ENCODE measurements at regions not wholly inside any gene's neighbourhood (a gene's known extent, or its start where the extent isn't known, plus 50 kb on each side); places are given as distances from the start of the nearest gene placed in this dataset.
A peak's percentile ranks its signal among the peaks of the same experiment; 100 is the strongest.

DNA sequence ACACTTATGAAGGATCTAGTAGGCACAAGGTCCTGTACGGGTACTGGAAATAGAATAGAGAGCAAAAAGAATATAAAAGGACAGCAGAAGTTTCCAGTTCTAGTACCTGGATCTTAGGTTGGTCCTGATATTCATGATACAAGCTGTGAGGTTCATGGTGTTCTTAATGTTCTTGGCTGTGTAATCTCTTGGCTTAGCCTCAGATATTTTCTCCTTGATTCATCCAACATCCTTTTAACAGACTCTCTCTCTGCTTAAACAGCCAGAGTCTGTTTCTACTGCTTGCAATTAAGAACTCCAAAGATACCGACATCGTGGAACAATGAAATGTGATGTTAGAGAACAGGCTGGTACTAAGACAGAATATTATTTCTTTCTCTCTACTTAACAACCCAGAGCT, 49.9 kb downstream of the CNTN3 start:
- H3K4me3 Mint-ChIP-seq = no peak overlapping the region
- H3K27ac Mint-ChIP-seq = no peak overlapping the region
- H3K36me3 Mint-ChIP-seq = no peaks in the 10 kb centered on the region
- H3K9me3 Mint-ChIP-seq = peaks cover 10% of the 10 kb centered on the region
- no peaks in the 10 kb centered on the region for H3K4me1 Mint-ChIP-seq
- H3K27me3 Mint-ChIP-seq = no peaks in the 10 kb centered on the region
- ATAC-seq = no peak

DNA sequence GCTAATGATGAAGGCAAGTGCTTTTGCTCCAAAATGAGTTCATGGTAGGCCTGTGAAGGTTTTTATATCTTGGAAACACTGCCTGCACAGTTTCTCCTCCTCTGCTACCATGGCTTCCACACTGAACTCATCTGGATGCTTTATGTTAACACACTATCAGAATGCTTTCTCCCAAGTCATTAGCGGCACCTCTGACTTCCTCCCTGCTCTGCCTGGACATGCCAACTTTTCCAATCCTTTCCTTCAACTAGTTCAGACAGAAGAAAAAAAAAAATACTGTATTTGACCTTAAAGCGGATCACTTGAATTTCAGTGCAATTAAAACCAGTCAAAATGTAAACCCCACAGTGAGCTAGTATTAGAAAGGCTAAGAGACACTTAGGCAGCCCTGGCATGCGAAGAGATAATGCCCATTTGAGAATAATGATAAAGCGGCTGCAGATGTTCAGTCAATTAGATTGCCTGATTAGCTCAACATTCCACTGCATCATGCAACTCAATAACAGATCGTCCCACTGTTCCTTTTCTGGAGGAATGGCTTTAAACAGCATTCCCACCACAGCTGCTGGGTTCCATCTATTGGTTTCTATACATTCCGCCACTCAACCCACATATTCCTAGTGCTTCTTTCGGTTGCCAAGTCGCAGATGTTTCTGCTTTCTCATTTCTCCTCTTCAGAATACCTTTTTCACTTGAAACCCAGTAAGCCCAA, 51.7 kb downstream of the CNTN3 start:
- Mint-ChIP-seq H3K27me3 (no peaks in the 10 kb centered on the region), H3K9me3 (peaks cover 10% of the 10 kb centered on the region), H3K27ac (no peak overlapping the region), H3K4me1 (no peaks in the 10 kb centered on the region), H3K4me3 (no peak overlapping the region), H3K36me3 (no peaks in the 10 kb centered on the region)
- no peak for ATAC-seq

DNA sequence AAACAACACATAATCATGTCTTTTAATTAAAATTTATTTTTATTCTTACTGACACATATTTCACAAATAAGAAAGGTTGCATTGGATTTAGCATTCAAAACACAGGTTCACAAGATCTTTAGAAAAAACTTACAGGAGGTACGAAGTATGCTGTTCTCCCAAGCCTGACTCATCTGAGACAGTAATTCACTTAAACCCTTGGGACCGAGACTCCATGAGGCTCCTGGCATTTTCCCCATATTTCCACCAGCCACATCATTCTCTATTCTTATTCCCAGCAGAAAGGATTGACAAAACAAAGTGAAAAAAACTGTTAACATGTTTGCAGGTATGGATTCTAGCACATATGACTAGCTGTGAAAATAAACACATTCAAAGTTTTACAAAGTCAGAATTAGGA, 52.6 kb downstream of the CNTN3 start:
- H3K27ac Mint-ChIP-seq = no peak overlapping the region
- H3K27me3 Mint-ChIP-seq = no peaks in the 10 kb centered on the region
- no peaks in the 10 kb centered on the region for H3K36me3 Mint-ChIP-seq
- H3K4me1 Mint-ChIP-seq = no peaks in the 10 kb centered on the region
- H3K4me3 Mint-ChIP-seq = no peak overlapping the region
- peaks cover 10% of the 10 kb centered on the region for H3K9me3 Mint-ChIP-seq
- no peak for ATAC-seq

DNA sequence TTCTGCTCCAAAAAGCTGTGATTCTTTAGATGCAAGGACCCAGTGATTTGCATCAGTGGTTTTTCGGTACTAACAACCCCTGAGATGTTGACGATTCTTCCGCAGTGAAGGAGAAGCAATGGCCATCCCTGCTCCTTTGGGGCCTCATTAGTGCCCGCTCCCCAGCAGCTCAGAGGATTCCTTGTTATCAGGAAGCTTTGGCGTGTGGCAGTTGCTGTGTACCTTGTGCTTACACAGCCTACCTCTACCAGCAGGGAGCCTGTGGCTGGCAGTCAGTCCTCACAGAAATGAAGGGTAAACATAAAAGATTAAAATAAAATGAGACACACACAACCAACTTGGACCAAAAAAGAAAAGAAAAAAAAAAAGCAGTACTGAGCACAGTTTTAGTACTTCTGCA, 55.2 kb downstream of the CNTN3 start:
- no peak for ATAC-seq
- no peaks in the 10 kb centered on the region for H3K27me3 Mint-ChIP-seq

DNA sequence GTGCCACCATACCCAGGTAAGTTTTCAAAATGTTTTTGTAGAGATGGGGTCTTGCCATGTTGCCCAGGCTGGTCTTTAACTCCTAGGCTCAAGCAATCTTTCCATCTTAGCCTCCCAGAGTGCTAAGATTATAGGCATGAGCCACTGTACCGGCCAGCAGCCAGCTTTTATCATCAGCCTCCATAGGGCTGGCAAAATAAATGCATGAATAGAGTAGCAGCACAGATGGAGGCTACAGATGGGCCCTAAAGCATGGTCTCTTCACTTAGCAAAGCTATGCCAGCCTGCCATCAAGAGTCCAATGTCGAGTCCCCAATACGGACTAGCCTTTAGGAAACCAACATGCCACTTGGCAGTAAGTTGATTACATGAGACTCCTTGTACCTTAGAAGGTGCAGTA, 63.8 kb downstream of the CNTN3 start:
- peaks cover 11% of the 10 kb centered on the region for H3K9me3 Mint-ChIP-seq

More for the DNA sequence above, 55.2 kb downstream of the CNTN3 start:
- H3K4me1 Mint-ChIP-seq = no peaks in the 10 kb centered on the region
- H3K27ac Mint-ChIP-seq = no peak overlapping the region
- H3K4me3 Mint-ChIP-seq = no peak overlapping the region
- no peaks in the 10 kb centered on the region for H3K36me3 Mint-ChIP-seq
- peaks cover 13% of the 10 kb centered on the region for H3K9me3 Mint-ChIP-seq

DNA sequence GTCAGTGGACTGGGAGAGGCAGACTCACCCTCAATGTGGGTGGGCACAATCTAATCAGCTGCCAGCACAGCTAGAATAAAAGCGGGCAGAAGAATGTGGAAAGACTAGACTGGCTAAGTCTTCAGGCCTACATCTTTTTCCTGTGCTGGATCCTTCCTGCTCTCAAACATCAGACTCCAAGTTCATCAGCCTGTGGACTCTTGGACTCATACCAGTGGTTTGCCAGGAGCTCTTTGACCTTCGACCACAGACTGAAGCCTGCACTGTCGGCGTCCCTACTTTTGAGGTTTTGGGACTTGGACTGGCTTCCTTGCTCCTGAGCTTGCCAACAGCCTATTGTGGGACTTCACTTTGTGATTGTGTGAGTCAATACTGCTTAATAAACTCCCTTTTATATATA, 68.0 kb downstream of the CNTN3 start:
- Mint-ChIP-seq H3K27ac (no peak overlapping the region), H3K36me3 (no peaks in the 10 kb centered on the region), H3K4me3 (no peak overlapping the region), H3K27me3 (no peaks in the 10 kb centered on the region), H3K9me3 (peaks cover 12% of the 10 kb centered on the region), H3K4me1 (no peaks in the 10 kb centered on the region)
- no peak for ATAC-seq

More for the DNA sequence above, 63.8 kb downstream of the CNTN3 start:
- Mint-ChIP-seq H3K4me3 (no peak overlapping the region), H3K36me3 (no peaks in the 10 kb centered on the region), H3K27me3 (no peaks in the 10 kb centered on the region), H3K27ac (no peak overlapping the region), H3K4me1 (no peaks in the 10 kb centered on the region)
- ATAC-seq = no peak

DNA sequence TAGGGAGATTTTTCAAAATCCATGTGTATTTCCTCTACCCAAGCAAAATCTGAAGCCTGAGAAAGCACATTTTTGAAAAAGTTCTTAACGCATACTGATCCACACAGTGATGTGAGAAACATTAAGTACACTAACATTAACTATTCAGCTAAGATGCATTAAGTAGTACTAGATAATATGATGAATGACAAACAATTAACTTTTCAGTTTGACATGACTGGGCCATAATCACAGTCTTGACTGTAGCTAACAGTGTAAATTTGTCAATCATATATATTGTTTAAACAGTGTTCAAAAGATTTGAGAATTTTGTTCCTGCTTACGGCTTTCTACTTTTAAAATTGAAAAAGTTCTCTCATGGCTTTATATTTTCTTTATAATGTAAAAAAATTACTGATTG, 72.0 kb downstream of the CNTN3 start:
- Mint-ChIP-seq H3K4me1 (no peaks in the 10 kb centered on the region), H3K4me3 (no peak overlapping the region), H3K27ac (no peak overlapping the region), H3K36me3 (no peaks in the 10 kb centered on the region), H3K27me3 (no peaks in the 10 kb centered on the region), H3K9me3 (peaks cover 5% of the 10 kb centered on the region)
- no peak for ATAC-seq

DNA sequence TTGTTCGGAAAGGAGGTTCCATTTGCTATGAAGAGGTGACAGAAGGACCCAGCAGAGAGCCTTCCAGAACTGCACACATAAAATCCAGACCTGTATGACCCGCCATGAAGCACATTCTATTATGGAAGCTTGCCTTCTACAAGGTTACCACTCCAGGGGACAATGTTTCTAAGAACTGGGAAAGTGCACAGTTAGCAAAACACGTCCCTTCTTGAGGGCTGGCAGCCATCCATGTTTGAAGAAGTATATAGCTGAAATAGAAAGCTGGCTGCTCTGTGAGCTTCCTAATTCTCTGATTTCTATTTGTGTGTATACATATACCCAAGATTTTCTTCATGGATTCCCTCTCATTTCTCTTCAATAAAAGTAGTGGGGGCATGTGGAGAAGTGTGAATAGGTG, 74.6 kb downstream of the CNTN3 start:
- H3K36me3 Mint-ChIP-seq = no peaks in the 10 kb centered on the region
- no peak overlapping the region for H3K4me3 Mint-ChIP-seq
- H3K27me3 Mint-ChIP-seq = no peaks in the 10 kb centered on the region
- ATAC-seq = no peak
- H3K4me1 Mint-ChIP-seq = no peaks in the 10 kb centered on the region
- peaks cover 5% of the 10 kb centered on the region for H3K9me3 Mint-ChIP-seq
- no peak overlapping the region for H3K27ac Mint-ChIP-seq

DNA sequence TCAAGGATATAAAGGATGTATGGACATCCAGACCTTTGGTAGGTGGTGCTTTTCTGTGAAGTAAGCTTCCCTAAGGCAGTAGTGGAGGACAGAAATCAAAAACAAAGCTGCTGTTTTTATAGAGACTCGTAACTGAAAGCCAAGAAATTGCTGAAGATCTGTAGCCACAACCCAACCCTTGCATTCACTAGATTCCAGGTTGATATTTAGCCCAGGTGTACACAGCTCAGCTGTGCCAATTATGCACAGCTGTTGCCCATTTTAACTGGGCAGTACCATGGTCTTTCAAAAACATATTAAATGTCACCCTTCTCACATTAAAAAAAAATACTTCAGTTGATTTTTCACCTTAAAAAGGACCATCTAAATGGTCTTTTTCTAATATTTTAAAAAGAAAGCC, 75.8 kb downstream of the CNTN3 start:
- Mint-ChIP-seq H3K9me3 (peaks cover 3% of the 10 kb centered on the region), H3K27ac (no peak overlapping the region), H3K4me1 (no peaks in the 10 kb centered on the region), H3K36me3 (no peaks in the 10 kb centered on the region), H3K4me3 (no peak overlapping the region), H3K27me3 (no peaks in the 10 kb centered on the region)
- ATAC-seq = no peak

DNA sequence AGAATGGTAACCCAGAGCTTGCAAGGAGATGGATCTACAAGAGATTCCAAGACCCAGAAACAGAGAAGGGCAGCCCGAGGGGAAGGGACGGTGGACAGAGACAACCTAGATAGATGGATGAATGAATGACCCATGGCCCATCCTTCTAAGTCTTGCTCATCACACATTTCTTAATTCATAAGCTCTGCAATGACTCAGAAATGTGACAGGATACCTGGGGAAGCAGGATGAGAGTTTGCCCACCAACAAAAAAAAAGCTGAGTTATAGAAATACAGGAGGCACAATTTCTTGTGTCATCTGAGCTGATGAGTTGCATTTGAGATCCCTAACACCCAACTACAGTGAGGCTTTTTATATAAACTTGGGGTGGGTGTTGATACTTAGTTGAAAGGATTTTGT, 76.6 kb downstream of the CNTN3 start:
- H3K9me3 Mint-ChIP-seq = peaks cover 5% of the 10 kb centered on the region

DNA sequence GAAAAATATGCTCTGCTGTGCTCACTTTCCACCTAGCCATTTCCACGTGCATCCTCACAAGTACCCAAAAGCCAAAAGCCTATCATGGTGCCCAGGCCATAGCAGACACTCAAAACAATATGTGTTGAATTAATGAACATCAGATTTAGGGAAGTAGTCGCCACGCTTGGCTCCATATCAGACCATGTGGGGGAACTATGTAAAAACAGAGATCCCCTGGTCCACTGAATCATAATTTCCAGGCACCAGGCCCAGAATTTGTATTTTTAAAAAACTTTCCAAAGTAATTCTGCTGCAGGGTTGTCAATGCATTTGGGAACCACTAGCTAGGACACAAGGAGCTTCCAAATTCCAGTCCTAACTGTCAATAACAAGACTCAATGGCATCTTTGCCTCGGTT, 77.3 kb downstream of the CNTN3 start:
- H3K27me3 Mint-ChIP-seq = no peaks in the 10 kb centered on the region
- ATAC-seq = no peak
- no peaks in the 10 kb centered on the region for H3K36me3 Mint-ChIP-seq
- no peak overlapping the region for H3K4me3 Mint-ChIP-seq
- H3K27ac Mint-ChIP-seq = no peak overlapping the region
- H3K4me1 Mint-ChIP-seq = no peaks in the 10 kb centered on the region
- peaks cover 5% of the 10 kb centered on the region for H3K9me3 Mint-ChIP-seq

More for the DNA sequence above, 76.6 kb downstream of the CNTN3 start:
- Mint-ChIP-seq H3K4me1 (no peaks in the 10 kb centered on the region), H3K36me3 (no peaks in the 10 kb centered on the region), H3K27ac (no peak overlapping the region), H3K4me3 (no peak overlapping the region), H3K27me3 (no peaks in the 10 kb centered on the region)
- peak; percentile 27 for ATAC-seq

DNA sequence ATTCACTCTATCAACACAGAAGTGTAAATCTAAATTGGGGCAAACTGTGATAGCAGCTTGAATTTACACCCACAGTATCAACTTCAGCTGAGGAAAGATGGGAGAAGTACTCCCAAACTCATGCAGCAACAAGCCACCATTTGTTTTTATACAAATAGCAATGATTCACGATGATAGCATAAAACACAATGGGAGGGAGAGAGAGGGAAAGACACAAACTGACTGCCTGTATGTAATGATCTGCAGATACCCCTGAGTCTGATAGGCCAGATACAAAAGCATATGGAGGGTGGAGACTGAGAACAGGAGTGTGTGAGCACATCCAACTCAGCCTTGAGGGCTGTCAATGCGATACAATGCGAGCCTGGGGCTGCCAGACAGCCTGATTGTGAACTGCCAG, 79.2 kb downstream of the CNTN3 start:
- H3K4me3 Mint-ChIP-seq = no peak overlapping the region
- ATAC-seq = no peak

DNA sequence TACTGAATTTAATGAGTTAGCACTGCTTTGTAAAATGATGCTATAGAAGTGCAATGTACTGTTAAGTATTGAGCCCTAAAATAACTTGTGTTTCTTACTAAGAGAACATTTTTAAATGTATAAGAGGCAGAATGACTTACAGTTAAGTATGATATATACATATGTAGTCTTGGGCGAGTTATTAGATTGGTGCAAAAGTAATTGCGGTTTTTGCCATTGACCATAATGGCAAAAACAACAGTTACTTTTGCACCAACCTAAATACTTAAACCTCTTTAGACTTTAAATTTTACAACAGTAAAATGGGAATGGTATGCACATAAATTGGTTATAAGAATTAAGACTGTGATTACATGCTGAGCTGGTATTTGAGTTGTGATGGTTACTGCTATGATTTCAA, 79.8 kb downstream of the CNTN3 start:
- Mint-ChIP-seq H3K4me1 (no peaks in the 10 kb centered on the region), H3K27ac (no peak overlapping the region), H3K9me3 (peaks cover 10% of the 10 kb centered on the region), H3K27me3 (no peaks in the 10 kb centered on the region), H3K36me3 (no peaks in the 10 kb centered on the region), H3K4me3 (no peak overlapping the region)
- ATAC-seq = no peak

More for the DNA sequence above, 79.2 kb downstream of the CNTN3 start:
- Mint-ChIP-seq H3K9me3 (peaks cover 10% of the 10 kb centered on the region), H3K4me1 (no peaks in the 10 kb centered on the region), H3K27ac (no peak overlapping the region), H3K27me3 (no peaks in the 10 kb centered on the region), H3K36me3 (no peaks in the 10 kb centered on the region)

DNA sequence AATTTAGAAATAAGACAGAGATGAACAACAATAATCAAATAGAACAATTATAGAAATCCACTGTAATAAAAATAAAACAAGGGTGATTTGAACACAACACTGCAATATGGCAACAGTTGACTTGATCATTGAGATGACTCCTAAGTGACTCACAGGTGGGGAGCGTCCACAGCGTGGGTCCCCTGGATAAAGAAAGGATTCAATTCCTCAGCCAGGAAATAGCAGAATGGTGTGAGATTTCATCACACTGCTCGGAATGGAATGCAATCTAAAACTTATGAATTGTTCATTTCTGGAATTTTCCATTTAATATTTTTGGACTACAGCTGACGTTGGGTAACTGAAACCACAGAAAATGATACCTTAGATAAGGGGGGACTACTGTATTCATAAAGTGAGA, 82.0 kb downstream of the CNTN3 start:
- H3K36me3 Mint-ChIP-seq = no peaks in the 10 kb centered on the region
- H3K27me3 Mint-ChIP-seq = no peaks in the 10 kb centered on the region
- H3K9me3 Mint-ChIP-seq = peaks cover 10% of the 10 kb centered on the region
- no peaks in the 10 kb centered on the region for H3K4me1 Mint-ChIP-seq
- no peak overlapping the region for H3K27ac Mint-ChIP-seq
- H3K4me3 Mint-ChIP-seq = no peak overlapping the region
- ATAC-seq = no peak

DNA sequence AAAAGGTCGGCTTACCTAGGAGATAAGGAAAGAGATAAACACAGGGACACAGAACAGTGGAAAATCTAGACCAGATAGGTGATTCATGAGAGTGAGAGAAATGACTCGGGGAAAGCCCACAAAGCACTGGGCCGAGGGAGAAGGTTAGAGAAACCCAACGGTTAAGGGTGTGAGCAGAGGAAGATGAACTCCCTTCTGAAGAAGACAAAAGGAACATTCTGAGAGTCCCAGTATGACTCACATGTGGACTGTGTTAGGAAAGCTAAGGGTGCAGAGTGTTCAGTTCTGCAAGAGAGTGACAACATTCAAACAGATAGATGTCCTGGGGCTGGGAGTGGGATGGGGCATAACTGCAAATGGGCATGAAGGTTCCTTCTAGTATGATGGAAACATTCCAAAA, 83.0 kb downstream of the CNTN3 start:
- no peak for ATAC-seq
- H3K36me3 Mint-ChIP-seq = no peaks in the 10 kb centered on the region
- no peak overlapping the region for H3K4me3 Mint-ChIP-seq
- H3K27ac Mint-ChIP-seq = no peak overlapping the region
- no peaks in the 10 kb centered on the region for H3K27me3 Mint-ChIP-seq
- H3K9me3 Mint-ChIP-seq = peaks cover 10% of the 10 kb centered on the region
- no peaks in the 10 kb centered on the region for H3K4me1 Mint-ChIP-seq

DNA sequence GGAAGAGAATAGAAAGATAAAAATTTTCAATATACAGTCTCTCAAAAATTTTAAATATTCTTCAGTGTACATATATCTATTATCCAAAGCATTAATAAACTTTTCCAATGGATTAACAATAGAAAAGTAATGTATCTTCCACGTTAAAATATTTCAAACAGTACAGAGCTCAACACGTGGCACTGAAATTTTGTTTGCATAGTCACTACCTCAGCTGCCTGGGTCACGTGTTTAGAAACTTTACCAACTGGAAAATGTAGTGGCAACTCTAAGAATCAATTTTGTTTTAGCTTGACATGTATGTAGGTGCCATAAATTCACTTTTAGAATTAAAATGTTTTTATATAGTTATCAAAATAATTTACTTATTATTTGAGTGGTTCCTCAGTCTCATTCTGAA, 85.3 kb downstream of the CNTN3 start:
- no peaks in the 10 kb centered on the region for H3K4me1 Mint-ChIP-seq
- no peaks in the 10 kb centered on the region for H3K27me3 Mint-ChIP-seq
- ATAC-seq = no peak
- H3K9me3 Mint-ChIP-seq = peaks cover 10% of the 10 kb centered on the region
- H3K27ac Mint-ChIP-seq = no peak overlapping the region
- no peak overlapping the region for H3K4me3 Mint-ChIP-seq
- no peaks in the 10 kb centered on the region for H3K36me3 Mint-ChIP-seq

DNA sequence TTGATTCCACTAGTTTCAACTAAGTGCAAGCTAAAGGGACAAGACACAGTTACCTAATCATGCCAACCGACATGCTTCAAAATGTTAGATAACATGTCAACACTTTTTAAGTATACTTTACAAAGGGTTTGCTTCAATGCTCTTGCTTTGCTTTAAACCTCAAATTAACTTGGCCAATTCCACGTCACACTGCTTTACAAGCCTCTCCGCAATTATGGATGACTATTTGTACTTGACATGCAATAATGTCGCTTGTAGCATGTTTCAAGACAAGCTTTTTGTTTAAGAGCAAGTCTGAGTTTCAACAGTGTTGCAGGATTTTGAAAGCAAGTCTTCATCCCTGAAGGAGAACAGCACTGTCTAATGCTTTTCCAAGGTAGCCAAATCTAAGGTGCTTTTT, 86.9 kb downstream of the CNTN3 start:
- H3K9me3 Mint-ChIP-seq = peaks cover 7% of the 10 kb centered on the region
- no peaks in the 10 kb centered on the region for H3K4me1 Mint-ChIP-seq
- no peak overlapping the region for H3K27ac Mint-ChIP-seq
- H3K36me3 Mint-ChIP-seq = no peaks in the 10 kb centered on the region
- no peaks in the 10 kb centered on the region for H3K27me3 Mint-ChIP-seq
- no peak overlapping the region for H3K4me3 Mint-ChIP-seq
- no peak for ATAC-seq
